Ishikawa (cell line): ENCODE measurements at regions not wholly inside any gene's neighbourhood (a gene's known extent, or its start where the extent isn't known, plus 50 kb on each side); places are given as distances from the start of the nearest gene placed in this dataset.

Experiments used
- CEBPB ChIP-seq: IDR thresholded peaks from 2 replicates; pipeline ENCODE4 v1.6.1; 2012
- CREB1 ChIP-seq: IDR thresholded peaks from 2 replicates; pipeline ENCODE4 v1.6.1; 2012; ENCODE audit warnings: low read depth
- EGR1 ChIP-seq: IDR thresholded peaks from 2 replicates; pipeline ENCODE4 v1.6.1; 2012
- EP300 ChIP-seq: IDR thresholded peaks from 2 replicates; pipeline ENCODE4 v1.6.1; 2012; ENCODE audit warnings: borderline replicate concordance
- FOXM1 ChIP-seq: IDR thresholded peaks from 2 replicates; pipeline ENCODE4 v1.6.1; 2012; ENCODE audit warnings: low read depth, borderline replicate concordance
- NFIC ChIP-seq: IDR thresholded peaks from 2 replicates; pipeline ENCODE4 v1.6.1; 2012
- RAD21 ChIP-seq: IDR thresholded peaks from 2 replicates; pipeline ENCODE4 v1.6.1; 2012; ENCODE audit warnings: low read depth
- TAF1 ChIP-seq: IDR thresholded peaks from 2 replicates; pipeline ENCODE4 v1.6.1; 2012; ENCODE audit warnings: low read depth, mild to moderate bottlenecking
- TCF12 ChIP-seq: IDR thresholded peaks from 2 replicates; pipeline ENCODE4 v1.6.1; 2012; ENCODE audit warnings: low read depth
- YY1 ChIP-seq: IDR thresholded peaks from 2 replicates; pipeline ENCODE4 v1.6.1; 2012; ENCODE audit warnings: low read depth
- TF ChIP-seq, protein P1 (sequence below): IDR thresholded peaks from 2 replicates; pipeline ENCODE4 v1.6.1; 2012; ENCODE audit warnings: low read depth, mild to moderate bottlenecking
- TF ChIP-seq, protein P2 (sequence below): IDR thresholded peaks from 2 replicates; pipeline ENCODE4 v1.6.1; 2012

DNA sequence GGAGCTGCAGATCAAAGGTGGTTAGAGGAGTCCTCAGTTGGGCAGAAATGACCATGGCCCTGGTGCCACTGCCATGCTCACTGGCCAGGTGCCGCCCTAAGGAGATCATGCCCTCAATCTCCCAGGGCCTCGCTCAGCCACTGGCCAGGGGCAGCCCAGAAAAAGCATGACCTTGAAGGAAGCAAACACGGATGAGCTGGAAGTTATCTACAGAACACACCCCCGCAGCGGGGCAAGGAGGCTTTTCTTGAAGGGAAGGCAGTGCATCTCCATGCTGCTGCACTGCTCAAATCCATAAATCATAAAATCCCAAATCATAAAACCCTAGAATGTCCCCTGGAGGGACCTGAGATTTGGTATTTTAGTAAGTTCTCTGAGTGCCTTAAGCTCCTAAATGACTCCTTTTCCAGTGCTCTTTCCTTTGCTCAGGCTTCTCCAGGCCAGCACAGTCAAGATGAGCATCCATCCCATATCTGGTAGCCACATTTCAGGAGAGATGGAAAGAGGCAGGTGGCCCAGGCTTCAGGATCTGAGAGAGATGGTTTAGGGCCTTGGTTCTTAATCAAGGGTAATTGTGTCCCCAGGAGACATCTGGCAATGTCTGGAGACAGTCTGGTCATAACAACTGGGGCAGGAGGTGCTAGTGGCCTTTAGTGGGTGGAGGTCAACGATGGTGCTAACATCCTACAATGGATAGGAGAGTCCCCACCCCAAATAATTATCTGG is 217.3 kb downstream of the RBM19 start:
- no peak for TF ChIP-seq TAF1
- TF ChIP-seq FOXM1 = no peak
- TF ChIP-seq EP300 = no peak
- TF ChIP-seq TCF12 = no peak
- TF ChIP-seq EGR1 = no peak
- TF ChIP-seq, protein P1, sequence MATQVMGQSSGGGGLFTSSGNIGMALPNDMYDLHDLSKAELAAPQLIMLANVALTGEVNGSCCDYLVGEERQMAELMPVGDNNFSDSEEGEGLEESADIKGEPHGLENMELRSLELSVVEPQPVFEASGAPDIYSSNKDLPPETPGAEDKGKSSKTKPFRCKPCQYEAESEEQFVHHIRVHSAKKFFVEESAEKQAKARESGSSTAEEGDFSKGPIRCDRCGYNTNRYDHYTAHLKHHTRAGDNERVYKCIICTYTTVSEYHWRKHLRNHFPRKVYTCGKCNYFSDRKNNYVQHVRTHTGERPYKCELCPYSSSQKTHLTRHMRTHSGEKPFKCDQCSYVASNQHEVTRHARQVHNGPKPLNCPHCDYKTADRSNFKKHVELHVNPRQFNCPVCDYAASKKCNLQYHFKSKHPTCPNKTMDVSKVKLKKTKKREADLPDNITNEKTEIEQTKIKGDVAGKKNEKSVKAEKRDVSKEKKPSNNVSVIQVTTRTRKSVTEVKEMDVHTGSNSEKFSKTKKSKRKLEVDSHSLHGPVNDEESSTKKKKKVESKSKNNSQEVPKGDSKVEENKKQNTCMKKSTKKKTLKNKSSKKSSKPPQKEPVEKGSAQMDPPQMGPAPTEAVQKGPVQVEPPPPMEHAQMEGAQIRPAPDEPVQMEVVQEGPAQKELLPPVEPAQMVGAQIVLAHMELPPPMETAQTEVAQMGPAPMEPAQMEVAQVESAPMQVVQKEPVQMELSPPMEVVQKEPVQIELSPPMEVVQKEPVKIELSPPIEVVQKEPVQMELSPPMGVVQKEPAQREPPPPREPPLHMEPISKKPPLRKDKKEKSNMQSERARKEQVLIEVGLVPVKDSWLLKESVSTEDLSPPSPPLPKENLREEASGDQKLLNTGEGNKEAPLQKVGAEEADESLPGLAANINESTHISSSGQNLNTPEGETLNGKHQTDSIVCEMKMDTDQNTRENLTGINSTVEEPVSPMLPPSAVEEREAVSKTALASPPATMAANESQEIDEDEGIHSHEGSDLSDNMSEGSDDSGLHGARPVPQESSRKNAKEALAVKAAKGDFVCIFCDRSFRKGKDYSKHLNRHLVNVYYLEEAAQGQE = no peak
- no peak for TF ChIP-seq NFIC
- TF ChIP-seq YY1 = no peak
- no peak for TF ChIP-seq RAD21
- TF ChIP-seq, protein P2, sequence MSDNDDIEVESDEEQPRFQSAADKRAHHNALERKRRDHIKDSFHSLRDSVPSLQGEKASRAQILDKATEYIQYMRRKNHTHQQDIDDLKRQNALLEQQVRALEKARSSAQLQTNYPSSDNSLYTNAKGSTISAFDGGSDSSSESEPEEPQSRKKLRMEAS = no peak
- TF ChIP-seq CEBPB = no peak
- no peak for TF ChIP-seq CREB1
